Fibroblast of lung (primary cell): ENCODE measurements at regions not wholly inside any gene's neighbourhood (a gene's known extent, or its start where the extent isn't known, plus 50 kb on each side); places are given as distances from the start of the nearest gene placed in this dataset.
"Not testable (repeated sequence)": the region's sequence is repeated elsewhere in the genome, so short reads cannot be mapped to it uniquely, and the experiment has no call there.

Experiments used
- DNase-seq, 2 donors: peaks; one replicate each; pipeline versions ENCODE4 v3.0.0 to v3.0.0-alpha.2; 2010; ENCODE audit warnings: low read depth in 2 of 2
- H2AFZ ChIP-seq: 2 replicates; pipeline ENCODE4 v1.5.1; 2012; ENCODE audit warnings: low read length, control low read depth, inconsistent platforms
- H3K27ac ChIP-seq: 2 replicates; pipeline ENCODE4 v1.5.1; 2011; ENCODE audit warnings: low read length, control low read depth; ENCODE audit not compliant: insufficient read depth
- H3K27me3 ChIP-seq: 2 replicates; pipeline ENCODE4 v1.5.1; 2011; ENCODE audit warnings: mild to moderate bottlenecking, low read length; ENCODE audit not compliant: control insufficient read depth, insufficient read depth
- H3K36me3 ChIP-seq: 2 replicates; pipeline ENCODE4 v1.5.1; 2011; ENCODE audit warnings: low read length; ENCODE audit not compliant: control insufficient read depth, insufficient read depth
- H3K4me1 ChIP-seq: 2 replicates; pipeline ENCODE4 v1.5.1; 2011; ENCODE audit warnings: low read length; ENCODE audit not compliant: control insufficient read depth, insufficient read depth; ENCODE audit errors: extremely low read depth
- H3K4me2 ChIP-seq: 2 replicates; pipeline ENCODE4 v1.5.1; 2011; ENCODE audit warnings: low read length, control low read depth; ENCODE audit not compliant: insufficient read depth; ENCODE audit errors: extremely low read depth
- H3K4me3 ChIP-seq, 4 experiments: fragments of 200-600 bp in 1 of 4; sonication (generic) in 1 of 4; replicated peaks in 1 of 4; 2 replicates each; pipeline ENCODE4 v1.5.1; 2011 to 2016; ENCODE audit warnings: low read length in 4 of 4, low read depth in 3 of 4, mild to moderate bottlenecking in 3 of 4, control low read depth in 2 of 4, inconsistent platforms in 1 of 4, mixed read lengths in 1 of 4; ENCODE audit not compliant: insufficient read depth in 1 of 4; ENCODE audit errors: control extremely low read depth in 1 of 4
- H3K79me2 ChIP-seq: 2 replicates; pipeline ENCODE4 v1.5.1; 2012; ENCODE audit warnings: mild to moderate bottlenecking, low read length, inconsistent platforms; ENCODE audit not compliant: control insufficient read depth, insufficient read depth
- H3K9ac ChIP-seq: 2 replicates; pipeline ENCODE4 v1.5.1; 2011; ENCODE audit warnings: mild to moderate bottlenecking, low read length, control low read depth; ENCODE audit not compliant: insufficient read depth
- H3K9me3 ChIP-seq: 2 replicates; pipeline ENCODE4 v1.5.1; 2012; ENCODE audit warnings: low read depth, low read length; ENCODE audit not compliant: control insufficient read depth, insufficient read depth
- H4K20me1 ChIP-seq: 2 replicates; pipeline ENCODE4 v1.5.1; 2011; ENCODE audit warnings: low read length; ENCODE audit not compliant: control insufficient read depth, insufficient read depth; ENCODE audit errors: extremely low read depth
- EZH2 ChIP-seq: IDR thresholded peaks from 2 replicates; pipeline ENCODE4 v1.5.1; 2012; ENCODE audit warnings: low read length, control low read depth, mild to moderate bottlenecking; ENCODE audit errors: missing control alignments
- TF ChIP-seq, protein P1 (sequence below), 2 donors: IDR thresholded peaks in 1 of 2; conservative IDR thresholded peaks in 1 of 2; 1 replicate in 1 of 2; 2 replicates in 1 of 2; pipeline ENCODE4 v1.5.1; 2011 to 2012; ENCODE audit warnings: low read length in 2 of 2, control low read depth in 1 of 2, inconsistent platforms in 1 of 2, low read depth in 1 of 2, mild to moderate bottlenecking in 1 of 2

DNA sequence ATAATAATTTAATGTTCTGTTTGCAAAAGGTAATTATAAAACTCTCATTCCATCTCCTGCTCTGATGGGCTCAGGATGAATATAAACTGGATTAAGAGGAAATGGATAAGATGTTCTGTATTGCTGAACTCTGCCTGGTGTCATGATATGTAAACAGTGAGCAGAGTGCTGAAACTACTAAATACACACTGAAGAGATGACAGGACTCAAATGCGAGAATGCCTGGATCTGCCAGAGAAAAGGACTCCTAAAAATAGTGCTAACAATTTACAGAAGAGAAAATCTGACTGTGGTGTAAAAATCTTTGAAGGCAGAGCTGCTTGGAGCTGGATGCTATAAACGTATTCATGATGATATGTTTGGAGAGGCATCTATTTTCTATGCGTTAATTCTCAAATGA lies 303.2 kb downstream of the RWDD3 start:
- Histone ChIP-seq H2AFZ (no peak overlapping the region), H3K9ac (no peak overlapping the region), H3K27me3 (no peaks in the 10 kb centered on the region), H3K36me3 (no peaks in the 10 kb centered on the region), H3K4me2 (no peak overlapping the region), H3K79me2 (no peaks in the 10 kb centered on the region), H4K20me1 (no peaks in the 10 kb centered on the region), H3K4me1 (no peaks in the 10 kb centered on the region), H3K4me3 (no peak overlapping the region), H3K27ac (no peak overlapping the region), H3K9me3 (no peaks in the 10 kb centered on the region)
- TF ChIP-seq, protein P1, sequence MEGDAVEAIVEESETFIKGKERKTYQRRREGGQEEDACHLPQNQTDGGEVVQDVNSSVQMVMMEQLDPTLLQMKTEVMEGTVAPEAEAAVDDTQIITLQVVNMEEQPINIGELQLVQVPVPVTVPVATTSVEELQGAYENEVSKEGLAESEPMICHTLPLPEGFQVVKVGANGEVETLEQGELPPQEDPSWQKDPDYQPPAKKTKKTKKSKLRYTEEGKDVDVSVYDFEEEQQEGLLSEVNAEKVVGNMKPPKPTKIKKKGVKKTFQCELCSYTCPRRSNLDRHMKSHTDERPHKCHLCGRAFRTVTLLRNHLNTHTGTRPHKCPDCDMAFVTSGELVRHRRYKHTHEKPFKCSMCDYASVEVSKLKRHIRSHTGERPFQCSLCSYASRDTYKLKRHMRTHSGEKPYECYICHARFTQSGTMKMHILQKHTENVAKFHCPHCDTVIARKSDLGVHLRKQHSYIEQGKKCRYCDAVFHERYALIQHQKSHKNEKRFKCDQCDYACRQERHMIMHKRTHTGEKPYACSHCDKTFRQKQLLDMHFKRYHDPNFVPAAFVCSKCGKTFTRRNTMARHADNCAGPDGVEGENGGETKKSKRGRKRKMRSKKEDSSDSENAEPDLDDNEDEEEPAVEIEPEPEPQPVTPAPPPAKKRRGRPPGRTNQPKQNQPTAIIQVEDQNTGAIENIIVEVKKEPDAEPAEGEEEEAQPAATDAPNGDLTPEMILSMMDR (conservative IDR thresholded peaks at IDR 0.05 in 1 of 2, IDR thresholded peaks at IDR 0.05 in 1 of 2; ENCODE audit: low read depth in 1 of 2, low read length in 2 of 2): no peak
- no peak for TF ChIP-seq EZH2
- DNase-seq: no peak

DNA sequence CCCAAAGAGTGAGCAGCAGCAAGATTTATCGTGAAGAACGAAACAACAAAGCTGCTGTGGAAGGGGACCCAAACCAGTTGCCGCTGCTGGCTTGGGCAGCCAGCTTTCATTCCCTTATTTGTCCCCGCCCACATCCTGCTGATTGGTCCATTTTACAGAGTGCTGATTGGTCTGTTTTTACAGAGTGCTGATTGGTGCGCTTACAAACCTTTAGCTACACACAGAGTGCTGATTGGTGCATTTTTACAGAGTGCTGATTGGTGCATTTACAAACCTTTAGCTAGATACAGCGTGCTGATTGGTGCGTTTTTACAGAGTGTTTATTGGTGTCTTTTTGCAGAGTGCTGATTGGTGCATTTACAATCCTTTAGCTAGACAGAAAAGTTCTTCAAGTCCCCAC lies 304.2 kb downstream of the RWDD3 start:
- H3K4me1 ChIP-seq, H2AFZ ChIP-seq, DNase-seq, H3K27me3 ChIP-seq, H3K9me3 ChIP-seq, H3K4me2 ChIP-seq, H3K36me3 ChIP-seq, H3K4me3 ChIP-seq, H4K20me1 ChIP-seq, H3K9ac ChIP-seq, H3K27ac ChIP-seq, H3K79me2 ChIP-seq: not testable (repeated sequence)

DNA sequence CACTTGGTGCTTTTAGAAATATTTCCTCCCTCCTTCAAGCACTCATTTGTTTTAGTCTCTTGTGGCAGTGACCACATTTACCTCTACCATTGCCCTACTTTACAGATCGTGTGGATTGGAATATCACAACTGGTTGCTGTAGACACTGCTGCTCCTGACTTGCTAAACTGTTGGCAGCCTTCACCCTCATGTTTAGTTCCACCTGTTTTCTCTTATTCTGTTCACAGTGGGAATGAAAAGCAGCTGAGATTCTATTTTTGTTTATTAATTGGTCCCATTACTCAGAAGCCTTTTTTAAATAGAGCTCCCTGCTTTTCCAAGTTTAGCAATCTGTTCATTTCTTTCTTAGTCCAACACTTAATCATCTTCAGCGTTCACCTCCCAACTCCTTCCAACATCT lies 308.9 kb downstream of the RWDD3 start:
- Histone ChIP-seq H3K4me2 (no peak overlapping the region), H3K36me3 (no peaks in the 10 kb centered on the region), H3K27ac (no peak overlapping the region), H3K9ac (no peak overlapping the region), H3K4me1 (no peaks in the 10 kb centered on the region), H3K4me3 (no peak overlapping the region), H2AFZ (no peak overlapping the region), H4K20me1 (no peaks in the 10 kb centered on the region), H3K79me2 (no peaks in the 10 kb centered on the region), H3K9me3 (no peaks in the 10 kb centered on the region), H3K27me3 (no peaks in the 10 kb centered on the region)
- TF ChIP-seq, protein P1 (conservative IDR thresholded peaks at IDR 0.05 in 1 of 2, IDR thresholded peaks at IDR 0.05 in 1 of 2; ENCODE audit: low read depth in 1 of 2, low read length in 2 of 2): no peak
- DNase-seq: no peak

DNA sequence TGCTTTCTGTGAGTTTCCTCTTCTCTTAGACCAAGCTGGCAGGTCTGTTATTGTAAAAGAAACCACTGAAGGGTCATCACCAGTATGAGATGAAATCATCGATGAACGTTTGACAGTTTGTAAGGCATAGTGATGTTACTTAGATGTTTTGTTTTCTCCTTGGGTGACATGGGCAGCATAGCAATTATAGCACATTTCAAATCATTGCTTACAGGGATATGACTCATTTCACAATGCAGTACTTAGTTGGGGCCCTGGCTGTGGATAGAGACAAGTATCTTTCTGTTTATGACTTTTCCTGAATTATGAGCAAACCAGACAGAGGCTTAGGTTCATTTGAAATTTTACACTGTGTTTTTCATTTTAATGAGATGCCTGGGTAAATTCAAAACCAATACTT lies 313.0 kb downstream of the RWDD3 start:
- H3K27ac ChIP-seq: no peak overlapping the region
- H3K36me3 ChIP-seq: no peaks in the 10 kb centered on the region
- no peaks in the 10 kb centered on the region for H4K20me1 ChIP-seq
- H3K4me2 ChIP-seq: no peak overlapping the region
- no peak for DNase-seq
- no peak overlapping the region for H3K4me3 ChIP-seq
- no peaks in the 10 kb centered on the region for H3K79me2 ChIP-seq
- no peaks in the 10 kb centered on the region for H3K27me3 ChIP-seq
- no peak overlapping the region for H2AFZ ChIP-seq
- TF ChIP-seq EZH2: no peak
- TF ChIP-seq, protein P1 (conservative IDR thresholded peaks at IDR 0.05 in 1 of 2, IDR thresholded peaks at IDR 0.05 in 1 of 2; ENCODE audit: low read depth in 1 of 2, low read length in 2 of 2): no peak
- H3K4me1 ChIP-seq: no peaks in the 10 kb centered on the region
- H3K9ac ChIP-seq: no peak overlapping the region
- H3K9me3 ChIP-seq: no peaks in the 10 kb centered on the region
